Vagina (tissue), 2 donors: ENCODE measurements at regions not wholly inside any gene's neighbourhood (a gene's known extent, or its start where the extent isn't known, plus 50 kb on each side); places are given as distances from the start of the nearest gene placed in this dataset.
A peak's percentile ranks its signal among the peaks of the same experiment; 100 is the strongest.

Source experiments
- DNase-seq, 2 donors: peaks; one replicate each; pipeline ENCODE4 v3.0.0-alpha.2; 2017; ENCODE audit errors: extremely low spot score in 2 of 2
- H3K27ac ChIP-seq: fragments of 200-600 bp; sonication (generic); one replicate; pipeline ENCODE4 v1.5.1; 2019
- H3K27me3 ChIP-seq: fragments of 200-600 bp; sonication (generic); one replicate; pipeline ENCODE4 v1.5.1; 2019
- H3K36me3 ChIP-seq, 2 donors: fragments of 200-600 bp; sonication (generic); one replicate each; pipeline ENCODE4 v1.5.1; 2017 to 2019
- H3K4me1 ChIP-seq: fragments of 200-600 bp; sonication (generic); one replicate; pipeline ENCODE4 v1.5.1; 2019
- H3K4me3 ChIP-seq, 2 donors: fragments of 200-600 bp; sonication (generic); 1 replicate in 1 of 2; 2 replicates in 1 of 2; pipeline ENCODE4 v1.5.1; 2016 to 2019
- H3K9me3 ChIP-seq: fragments of 200-600 bp; sonication (generic); one replicate; pipeline ENCODE4 v1.5.1; 2019
- CTCF ChIP-seq, 3 experiments: fragments of 450-650 bp in 2 of 3; fragments of 200-600 bp in 1 of 3; sonication (generic) in 1 of 3; IDR thresholded peaks; one replicate each; pipeline ENCODE4 v1.5.1; 2017 to 2019; ENCODE audit warnings: antibody characterized with exemption in 3 of 3, mild to moderate bottlenecking in 2 of 3, moderate library complexity in 2 of 3
- POLR2A ChIP-seq, 2 donors: fragments of 450-650 bp; IDR thresholded peaks; one replicate each; pipeline ENCODE4 v1.6.1; 2017; ENCODE audit warnings: antibody characterized with exemption in 2 of 2, mild to moderate bottlenecking in 2 of 2, moderate library complexity in 2 of 2
- POLR2AphosphoS5 ChIP-seq, 2 donors: sonication (generic); formaldehyde crosslinking; IDR thresholded peaks; one replicate each; pipeline ENCODE4 v1.9.0; 2017; ENCODE audit warnings: antibody characterized with exemption in 2 of 2, mild to moderate bottlenecking in 2 of 2, low read depth in 1 of 2; ENCODE audit not compliant: insufficient read depth in 1 of 2
- intact Hi-C: fragments of 100-400 bp; cut with DNase I; formaldehyde crosslinking; loops from one replicate; pipeline ENCODE4 v1.15.1; 2023

DNA sequence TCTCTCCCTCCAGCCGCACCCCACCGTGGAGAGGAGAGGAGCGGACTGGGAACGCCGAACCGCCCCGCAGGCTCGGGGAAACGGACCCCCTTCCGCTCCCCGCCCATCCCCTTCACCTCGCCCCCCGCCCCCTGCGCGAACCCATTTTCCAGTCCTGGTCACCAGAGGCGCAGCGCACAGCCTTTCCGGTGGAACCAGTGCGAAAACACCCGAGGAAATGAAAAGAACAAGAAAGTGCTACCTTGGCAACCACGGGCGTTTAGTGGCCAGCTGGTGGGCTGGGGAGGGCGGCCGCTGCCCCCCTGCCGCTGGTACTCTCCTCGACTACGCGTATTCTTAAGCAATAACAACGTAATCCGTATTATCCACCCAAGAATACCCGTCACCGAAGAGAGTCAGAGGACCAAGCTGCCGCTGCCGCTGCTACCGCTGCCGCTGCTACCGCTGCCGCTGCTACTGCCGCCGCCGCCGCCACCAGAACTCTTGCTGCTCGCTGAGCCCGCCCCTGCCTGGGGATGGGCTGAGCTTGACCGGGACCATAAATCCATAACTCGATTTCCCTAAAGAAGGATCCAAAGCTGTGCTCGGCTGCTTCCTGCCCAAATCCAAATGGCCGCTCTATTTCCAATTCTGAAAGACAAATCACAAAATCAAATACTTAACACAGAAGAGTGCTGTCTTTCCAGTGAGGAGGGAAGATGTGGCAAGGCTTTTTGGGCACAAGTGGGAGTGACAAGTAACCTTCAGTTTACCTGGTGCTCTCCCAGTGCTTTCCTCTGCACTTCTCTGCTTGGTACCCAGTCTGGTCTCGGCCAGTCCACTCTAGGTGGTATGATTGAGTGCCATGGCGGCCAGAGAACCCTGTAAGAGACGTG, 125.2 kb upstream of the DPYD start:
- DNase-seq = no peak
- Histone ChIP-seq H3K27ac (no peak overlapping the region), H3K4me3 (peak overlapping the region; percentile 26 to 43), H3K36me3 (no peaks in the 10 kb centered on the region), H3K27me3 (peaks cover 8% of the 10 kb centered on the region), H3K9me3 (no peaks in the 10 kb centered on the region), H3K4me1 (peaks cover 23% of the 10 kb centered on the region)
- TF ChIP-seq POLR2A (IDR thresholded peaks at IDR 0.05) (no peak), CTCF (IDR thresholded peaks at IDR 0.05) (no peak), POLR2AphosphoS5 (IDR thresholded peaks at IDR 0.05; ENCODE audit: insufficient read depth in 1 of 2, low read depth in 1 of 2) (no peak)
- intact Hi-C loops = no loop called here

GRCh38 chr1:98045211-98045766, 124.5 kb upstream of the DPYD start:
- Histone ChIP-seq H3K4me1 (peaks cover 23% of the 10 kb centered on the region), H3K27ac (no peak overlapping the region), H3K36me3 (no peaks in the 10 kb centered on the region), H3K27me3 (peaks cover 8% of the 10 kb centered on the region), H3K4me3 (peak overlapping the region; percentile 26 to 43), H3K9me3 (no peaks in the 10 kb centered on the region)
- intact Hi-C loops = no loop called here
- no peak for TF ChIP-seq POLR2A (IDR thresholded peaks at IDR 0.05)
- no peak for TF ChIP-seq CTCF (IDR thresholded peaks at IDR 0.05)
- TF ChIP-seq POLR2AphosphoS5 (IDR thresholded peaks at IDR 0.05; ENCODE audit: insufficient read depth in 1 of 2, low read depth in 1 of 2) = no peak
- DNase-seq = no peak

DNA sequence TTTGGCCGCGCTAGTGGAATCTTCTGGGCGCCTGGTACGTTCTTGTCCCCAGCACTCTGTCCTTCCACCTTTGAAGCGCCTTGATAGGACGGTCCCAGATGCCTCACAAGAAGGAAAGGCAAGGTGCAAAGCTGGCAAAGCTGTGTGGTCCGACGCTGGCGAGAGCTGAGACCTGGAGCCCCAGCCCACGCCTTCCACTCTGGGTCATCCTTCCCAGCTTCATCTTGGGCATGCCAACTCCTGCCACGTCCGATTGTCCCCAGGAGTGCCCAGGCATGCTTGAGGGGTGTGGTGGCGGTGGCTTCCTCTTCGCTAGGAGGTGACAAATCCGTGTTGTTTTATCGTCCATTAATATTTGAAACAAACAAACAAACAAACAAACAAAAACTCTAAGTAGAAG, 123.9 kb upstream of the DPYD start:
- peak overlapping the region in 1 of 2 donors; percentile 43 for H3K4me3 ChIP-seq
- H3K9me3 ChIP-seq = no peaks in the 10 kb centered on the region
- H3K4me1 ChIP-seq = peaks cover 23% of the 10 kb centered on the region
- DNase-seq = no peak
- no peak for TF ChIP-seq CTCF (IDR thresholded peaks at IDR 0.05)
- TF ChIP-seq POLR2AphosphoS5 (IDR thresholded peaks at IDR 0.05; ENCODE audit: insufficient read depth in 1 of 2, low read depth in 1 of 2) = no peak
- TF ChIP-seq POLR2A (IDR thresholded peaks at IDR 0.05) = no peak
- no peaks in the 10 kb centered on the region for H3K36me3 ChIP-seq
- H3K27ac ChIP-seq = no peak overlapping the region
- intact Hi-C loops = no loop called here
- peaks cover 8% of the 10 kb centered on the region for H3K27me3 ChIP-seq

DNA sequence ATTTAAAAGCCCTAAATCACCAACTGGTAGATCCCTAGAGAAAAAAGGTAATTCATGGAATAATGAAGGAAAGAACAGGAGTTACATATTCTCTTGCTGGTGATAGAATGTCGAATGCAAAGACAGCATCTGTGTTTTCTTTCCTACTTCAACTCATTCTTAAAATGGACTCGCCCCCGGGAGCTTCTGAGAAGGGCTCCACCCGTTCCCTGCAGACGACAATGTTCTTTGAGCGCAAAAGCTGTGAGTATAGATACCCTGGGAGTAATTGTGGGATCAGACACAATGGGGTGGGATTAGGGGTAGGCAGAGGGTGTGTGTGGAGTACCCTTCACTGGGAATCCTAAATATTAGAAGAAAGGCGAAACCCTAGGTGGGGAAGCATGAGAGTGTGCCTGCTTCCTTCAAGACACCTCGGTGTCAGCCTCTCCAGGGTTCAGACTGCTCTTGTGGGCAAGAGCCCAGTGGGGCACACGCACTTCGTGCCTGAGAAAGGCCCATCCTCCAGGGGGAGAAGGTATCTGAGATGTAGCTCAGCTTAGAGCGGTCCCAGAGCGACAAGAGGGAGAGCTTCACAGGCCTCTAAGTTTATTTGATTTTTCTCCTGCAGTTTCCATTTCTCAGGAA, 123.3 kb upstream of the DPYD start:
- peaks cover 20% of the 10 kb centered on the region for H3K4me1 ChIP-seq
- H3K27me3 ChIP-seq = peaks cover 8% of the 10 kb centered on the region
- H3K4me3 ChIP-seq = no peak overlapping the region
- H3K36me3 ChIP-seq = no peaks in the 10 kb centered on the region
- no peak for DNase-seq
- no peak overlapping the region for H3K27ac ChIP-seq
- TF ChIP-seq POLR2A (IDR thresholded peaks at IDR 0.05) = no peak
- TF ChIP-seq POLR2AphosphoS5 (IDR thresholded peaks at IDR 0.05; ENCODE audit: insufficient read depth in 1 of 2, low read depth in 1 of 2) = no peak
- no peak for TF ChIP-seq CTCF (IDR thresholded peaks at IDR 0.05)
- intact Hi-C loops = no loop called here
- H3K9me3 ChIP-seq = no peaks in the 10 kb centered on the region
